ENCODE measurements at regions not wholly inside any gene's neighbourhood (a gene's known extent, or its start where the extent isn't known, plus 50 kb on each side); places are given as distances from the start of the nearest gene placed in this dataset.

- intact Hi-C loops (cut with DNase I): no loop called here
- Histone ChIP-seq H3K27ac (no peak overlapping the region), H3K36me3 (replicated peaks in 1 of 2) (no peaks in the 10 kb centered on the region), H3K9me3 (replicated peaks in 1 of 3) (no peaks in the 10 kb centered on the region), H3K4me3 (no peak overlapping the region), H3K4me1 (replicated peaks in 1 of 2) (no peaks in the 10 kb centered on the region), H3K27me3 (no peaks in the 10 kb centered on the region)
- TF ChIP-seq POLR2A (IDR thresholded peaks at IDR 0.05) (no peak), CTCF (IDR thresholded peaks at IDR 0.05) (no peak)
- 89 to 94% (median 92%) methylated on average over 4 of the region's 4 CpGs for WGBS, 4 donors
- no peak for DNase-seq
Measured at GRCh38 chr7:32679192-32679591, 183.9 kb downstream of the AVL9 start.

GRCh38 chr7:32677593-32677992 is 182.3 kb downstream of the AVL9 start:
- WGBS, 4 donors: 85 to 96% (median 94%) methylated on average over 2 of the region's 2 CpGs
- Histone ChIP-seq H3K36me3 (replicated peaks in 1 of 2) (no peaks in the 10 kb centered on the region), H3K27ac (no peak overlapping the region), H3K9me3 (replicated peaks in 1 of 3) (no peaks in the 10 kb centered on the region), H3K4me1 (replicated peaks in 1 of 2) (no peaks in the 10 kb centered on the region), H3K27me3 (no peaks in the 10 kb centered on the region), H3K4me3 (no peak overlapping the region)
- intact Hi-C loops (cut with DNase I): no loop called here
- TF ChIP-seq POLR2A (IDR thresholded peaks at IDR 0.05) (no peak), CTCF (IDR thresholded peaks at IDR 0.05) (no peak)
- no peak for DNase-seq

- Histone ChIP-seq H3K27me3 (no peaks in the 10 kb centered on the region), H3K36me3 (replicated peaks in 1 of 2) (no peaks in the 10 kb centered on the region), H3K9me3 (replicated peaks in 1 of 3) (no peaks in the 10 kb centered on the region), H3K4me3 (no peak overlapping the region), H3K27ac (no peak overlapping the region), H3K4me1 (replicated peaks in 1 of 2) (no peaks in the 10 kb centered on the region)
- intact Hi-C loops (cut with DNase I): no loop called here
- WGBS, 4 donors: 92 to 98% (median 95%) methylated on average over 7 of the region's 7 CpGs
- no peak for DNase-seq
- TF ChIP-seq POLR2A (IDR thresholded peaks at IDR 0.05): no peak
- TF ChIP-seq CTCF (IDR thresholded peaks at IDR 0.05): no peak
Measured at GRCh38 chr7:32676249-32676941, 181.1 kb downstream of the AVL9 start.

GRCh38 chr7:32673275-32673983 is 178.1 kb downstream of the AVL9 start:
- no peak for DNase-seq
- Histone ChIP-seq H3K4me3 (no peak overlapping the region), H3K36me3 (replicated peaks in 1 of 2) (no peaks in the 10 kb centered on the region), H3K4me1 (replicated peaks in 1 of 2) (no peaks in the 10 kb centered on the region), H3K9me3 (replicated peaks in 1 of 3) (no peaks in the 10 kb centered on the region), H3K27ac (no peak overlapping the region), H3K27me3 (no peaks in the 10 kb centered on the region)
- no peak for TF ChIP-seq POLR2A (IDR thresholded peaks at IDR 0.05)
- TF ChIP-seq CTCF (IDR thresholded peaks at IDR 0.05): no peak
- intact Hi-C loops (cut with DNase I): no loop called here
- 90 to 94% (median 92%) methylated on average over 2 of the region's 2 CpGs for WGBS, 4 donors
